DMS79 treated with DMSO at 0.1 percent for 48 hours (cell line): ENCODE measurements at regions not wholly inside any gene's neighbourhood (a gene's known extent, or its start where the extent isn't known, plus 50 kb on each side); places are given as distances from the start of the nearest gene placed in this dataset.

Source experiments
- DNase-seq: peaks from one replicate; lab custom pipeline; 2025; lab: John Stamatoyannopoulos, UW

GRCh38 chr7:25557379-25557917 lies 329.2 kb upstream of the NPVF start:
- no peak for DNase-seq

GRCh38 chr7:25557930-25558329 lies 329.6 kb upstream of the NPVF start:
- DNase-seq = no peak

GRCh38 chr7:25558605-25559004 lies 330.3 kb upstream of the NPVF start:
- no peak for DNase-seq

- no peak for DNase-seq
Measured at GRCh38 chr7:25559581-25560367, 331.5 kb upstream of the NPVF start.

- DNase-seq = no peak
Measured at GRCh38 chr7:25562673-25563182, 334.4 kb upstream of the NPVF start.

- DNase-seq = no peak
Measured at GRCh38 chr7:25565002-25565401, 336.7 kb upstream of the NPVF start.

GRCh38 chr7:25565949-25566348 lies 337.7 kb upstream of the NPVF start:
- peak; percentile 77 for DNase-seq

- no peak for DNase-seq
Measured at GRCh38 chr7:25567430-25567829, 339.1 kb upstream of the NPVF start.

- no peak for DNase-seq
Measured at GRCh38 chr7:25569765-25570164, 341.5 kb upstream of the NPVF start.

- DNase-seq = no peak
Measured at GRCh38 chr7:25572423-25572822, 344.1 kb upstream of the NPVF start.

GRCh38 chr7:25574828-25575227 lies 346.5 kb upstream of the NPVF start:
- no peak for DNase-seq

GRCh38 chr7:25575634-25576033 lies 347.3 kb upstream of the NPVF start:
- DNase-seq = no peak

GRCh38 chr7:25578991-25579777 lies 350.9 kb upstream of the NPVF start:
- no peak for DNase-seq

GRCh38 chr7:25579778-25580075 lies 351.4 kb upstream of the NPVF start:
- no peak for DNase-seq

- no peak for DNase-seq
Measured at GRCh38 chr7:25580141-25580540, 351.9 kb upstream of the NPVF start.

- DNase-seq = no peak
Measured at GRCh38 chr7:25583621-25584020, 355.3 kb upstream of the NPVF start.

GRCh38 chr7:25584112-25584938 lies 356.0 kb upstream of the NPVF start:
- DNase-seq = no peak

GRCh38 chr7:25586513-25586912 lies 358.2 kb upstream of the NPVF start:
- no peak for DNase-seq

GRCh38 chr7:25594122-25594521 lies 365.8 kb upstream of the NPVF start:
- no peak for DNase-seq

- no peak for DNase-seq
Measured at GRCh38 chr7:25594728-25595127, 366.4 kb upstream of the NPVF start.

- DNase-seq = no peak
Measured at GRCh38 chr7:25595996-25596395, 367.7 kb upstream of the NPVF start.

GRCh38 chr7:25596443-25596842 lies 368.2 kb upstream of the NPVF start:
- no peak for DNase-seq
